AG09319 (cell line): ENCODE measurements at regions not wholly inside any gene's neighbourhood (a gene's known extent, or its start where the extent isn't known, plus 50 kb on each side); places are given as distances from the start of the nearest gene placed in this dataset.

Experiments
- DNase-seq: peaks from one replicate; pipeline ENCODE4 v3.0.0-alpha.2; 2010; ENCODE audit warnings: low read depth; ENCODE audit errors: extremely low read depth
- CTCF ChIP-seq: IDR thresholded peaks from 2 replicates; pipeline ENCODE4 v1.5.1; 2011; ENCODE audit warnings: low read depth, mild to moderate bottlenecking, inconsistent platforms, low read length, moderate library complexity

GRCh38 chr1:29496701-29497100 lies 260.4 kb downstream of the PTPRU start:
- TF ChIP-seq CTCF: no peak
- no peak for DNase-seq

- no peak for DNase-seq
- TF ChIP-seq CTCF: no peak
Measured at GRCh38 chr1:29490204-29490934, 254.0 kb downstream of the PTPRU start.

- DNase-seq: no peak
- TF ChIP-seq CTCF: no peak
Measured at GRCh38 chr1:29489471-29489870, 253.1 kb downstream of the PTPRU start.

- no peak for TF ChIP-seq CTCF
- DNase-seq: no peak
Measured at GRCh38 chr1:29488794-29489311, 252.5 kb downstream of the PTPRU start.

GRCh38 chr1:29488086-29488793 lies 251.9 kb downstream of the PTPRU start:
- no peak for DNase-seq
- TF ChIP-seq CTCF: no peak

GRCh38 chr1:29487291-29487690 lies 251.0 kb downstream of the PTPRU start:
- DNase-seq: no peak
- no peak for TF ChIP-seq CTCF

- DNase-seq: no peak
- no peak for TF ChIP-seq CTCF
Measured at GRCh38 chr1:29485096-29485925, 249.0 kb downstream of the PTPRU start.
